SU-DHL-6 (cell line): ENCODE measurements at regions not wholly inside any gene's neighbourhood (a gene's known extent, or its start where the extent isn't known, plus 50 kb on each side); places are given as distances from the start of the nearest gene placed in this dataset.

Experiments used
- H2AFZ ChIP-seq: fragments of 200-600 bp; sonication (generic); 2 replicates; pipeline ENCODE4 v1.6.1; 2014; ENCODE audit warnings: low read depth, mild to moderate bottlenecking, moderate library complexity, mixed read lengths, antibody characterized with exemption, low read length; ENCODE audit not compliant: severe bottlenecking
- H3F3A ChIP-seq: fragments of 200-600 bp; shearing (Covaris generic); 2 replicates; pipeline ENCODE4 v1.6.0; 2016; ENCODE audit warnings: antibody characterized with exemption, mild to moderate bottlenecking; ENCODE audit not compliant: insufficient read depth
- H3K27ac ChIP-seq: fragments of 200-600 bp; sonication (generic); 2 replicates; pipeline ENCODE4 v1.5.1; 2016; ENCODE audit warnings: low read depth, mild to moderate bottlenecking, low read length, moderate library complexity, mixed read lengths
- H3K27me3 ChIP-seq: fragments of 200-600 bp; sonication (generic), shearing (Covaris generic); 2 replicates; pipeline ENCODE4 v1.6.0; 2014; ENCODE audit warnings: mild to moderate bottlenecking, low read length
- H3K36me3 ChIP-seq: fragments of 200-600 bp; sonication (generic); 2 replicates; pipeline ENCODE4 v1.6.1; 2014; ENCODE audit warnings: mild to moderate bottlenecking, low read length, mixed read lengths
- H3K4me2 ChIP-seq: fragments of 300-600, 200-600 bp; shearing (Covaris generic), sonication (generic); 2 replicates; pipeline ENCODE4 v1.6.0; 2014; ENCODE audit warnings: low read length, low read depth, mild to moderate bottlenecking; ENCODE audit not compliant: poor library complexity, severe bottlenecking
- H3K4me3 ChIP-seq: fragments of 200-600 bp; sonication (generic); 2 replicates; pipeline ENCODE4 v1.5.1; 2014; ENCODE audit warnings: antibody characterized with exemption, low read length, mild to moderate bottlenecking, mixed read lengths; ENCODE audit not compliant: insufficient read depth, poor library complexity, severe bottlenecking
- H3K79me2 ChIP-seq: fragments of 200-600 bp; sonication (generic); 2 replicates; pipeline ENCODE4 v1.6.1; 2014; ENCODE audit warnings: mild to moderate bottlenecking, low read length, moderate library complexity; ENCODE audit not compliant: insufficient read depth
- H3K9ac ChIP-seq: fragments of 200-600 bp; sonication (generic); 2 replicates; pipeline ENCODE4 v1.7.0; 2014; ENCODE audit warnings: mild to moderate bottlenecking, low read length
- H3K9me2 ChIP-seq: fragments of 200-600 bp; sonication (generic); replicated peaks from 2 replicates; pipeline ENCODE4 v1.6.1; 2014; ENCODE audit warnings: low read length; ENCODE audit not compliant: insufficient read depth
- H3K9me3 ChIP-seq: fragments of 200-600 bp; sonication (generic); 2 replicates; pipeline ENCODE4 v1.6.1; 2014; ENCODE audit warnings: low read length, mixed read lengths; ENCODE audit not compliant: insufficient read depth
- H4K20me1 ChIP-seq: fragments of 200-600 bp; sonication (generic); 2 replicates; pipeline ENCODE4 v1.6.1; 2014; ENCODE audit warnings: low read depth, mild to moderate bottlenecking, antibody characterized with exemption, low read length, moderate library complexity, mixed read lengths
- EZH2phosphoT487 ChIP-seq: fragments of 200-600 bp; sonication (generic), shearing (Covaris generic); conservative IDR thresholded peaks from 2 replicates; pipeline ENCODE4 v1.6.1; 2018; ENCODE audit warnings: mild to moderate bottlenecking, antibody characterized with exemption, low read length, moderate library complexity, mixed read lengths
- TF ChIP-seq, protein P1 (sequence below): fragments of 200-600 bp; sonication (generic); IDR thresholded peaks from one replicate; pipeline ENCODE4 v1.5.1; 2017; ENCODE audit warnings: antibody characterized with exemption, mild to moderate bottlenecking, low read length, moderate library complexity; ENCODE audit not compliant: insufficient read depth, poor library complexity, severe bottlenecking

DNA sequence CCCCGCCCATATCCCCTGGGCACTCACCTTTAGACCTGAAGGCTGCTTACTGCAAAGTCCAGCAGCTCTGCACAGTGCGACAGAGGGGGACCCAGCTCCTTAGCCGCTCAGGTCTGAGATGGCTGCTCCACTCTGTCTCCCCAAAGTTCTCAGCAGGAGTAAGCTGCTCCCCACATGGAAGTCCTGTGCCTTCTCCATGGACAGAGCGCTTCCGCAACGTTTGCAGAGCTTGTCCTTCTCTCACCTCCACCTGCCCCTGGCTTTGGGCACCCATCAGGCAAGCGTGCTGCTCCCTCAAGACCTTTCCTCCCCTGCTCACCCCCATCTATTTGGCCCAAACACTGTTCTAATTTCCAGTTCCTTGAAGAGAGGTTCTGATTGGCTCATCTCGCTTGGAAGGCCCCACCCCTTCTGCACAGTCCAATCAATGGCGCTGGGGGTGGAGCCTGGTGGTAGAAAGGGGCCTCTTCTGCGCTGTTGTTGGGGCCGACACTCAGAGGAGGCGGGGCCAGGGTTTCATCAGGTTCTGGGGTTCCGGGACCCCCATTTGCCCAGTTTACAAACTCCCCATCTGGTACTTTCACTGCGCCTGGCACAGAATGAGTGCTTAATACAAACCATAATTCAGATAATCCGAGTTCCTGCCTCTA, 137.2 kb downstream of the CYLD start:
- Histone ChIP-seq H3K27ac (no peak overlapping the region), H3K4me3 (no peak overlapping the region), H3K4me2 (no peak overlapping the region), H3K79me2 (no peaks in the 10 kb centered on the region), H3K36me3 (no peaks in the 10 kb centered on the region), H3K9me3 (no peaks in the 10 kb centered on the region), H4K20me1 (no peaks in the 10 kb centered on the region), H3F3A (no peaks in the 10 kb centered on the region), H3K9ac (no peak overlapping the region), H2AFZ (no peak overlapping the region), H3K27me3 (no peaks in the 10 kb centered on the region), H3K9me2 (no peaks in the 10 kb centered on the region)
- TF ChIP-seq, protein P1, sequence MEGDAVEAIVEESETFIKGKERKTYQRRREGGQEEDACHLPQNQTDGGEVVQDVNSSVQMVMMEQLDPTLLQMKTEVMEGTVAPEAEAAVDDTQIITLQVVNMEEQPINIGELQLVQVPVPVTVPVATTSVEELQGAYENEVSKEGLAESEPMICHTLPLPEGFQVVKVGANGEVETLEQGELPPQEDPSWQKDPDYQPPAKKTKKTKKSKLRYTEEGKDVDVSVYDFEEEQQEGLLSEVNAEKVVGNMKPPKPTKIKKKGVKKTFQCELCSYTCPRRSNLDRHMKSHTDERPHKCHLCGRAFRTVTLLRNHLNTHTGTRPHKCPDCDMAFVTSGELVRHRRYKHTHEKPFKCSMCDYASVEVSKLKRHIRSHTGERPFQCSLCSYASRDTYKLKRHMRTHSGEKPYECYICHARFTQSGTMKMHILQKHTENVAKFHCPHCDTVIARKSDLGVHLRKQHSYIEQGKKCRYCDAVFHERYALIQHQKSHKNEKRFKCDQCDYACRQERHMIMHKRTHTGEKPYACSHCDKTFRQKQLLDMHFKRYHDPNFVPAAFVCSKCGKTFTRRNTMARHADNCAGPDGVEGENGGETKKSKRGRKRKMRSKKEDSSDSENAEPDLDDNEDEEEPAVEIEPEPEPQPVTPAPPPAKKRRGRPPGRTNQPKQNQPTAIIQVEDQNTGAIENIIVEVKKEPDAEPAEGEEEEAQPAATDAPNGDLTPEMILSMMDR: no peak
- no peak for TF ChIP-seq EZH2phosphoT487

DNA sequence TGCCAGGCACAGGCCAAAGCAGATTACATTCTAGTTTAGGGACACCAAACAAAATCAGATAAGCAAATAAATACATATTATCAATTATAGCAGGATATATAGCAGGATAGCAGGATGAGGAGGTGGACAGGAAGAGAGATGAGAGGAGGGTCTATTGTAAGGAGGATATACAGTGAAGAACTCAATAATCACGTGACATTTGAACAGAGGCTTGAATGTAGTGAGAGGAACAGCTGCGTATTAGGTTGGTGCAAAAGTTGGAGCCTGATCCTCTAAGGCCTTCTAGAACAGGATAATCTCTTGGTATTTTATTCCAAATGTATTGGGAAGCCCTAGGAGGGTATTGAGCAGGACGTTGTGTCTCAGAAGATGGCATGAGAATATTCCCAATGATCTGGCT, 136.7 kb downstream of the CYLD start:
- TF ChIP-seq EZH2phosphoT487: no peak

DNA sequence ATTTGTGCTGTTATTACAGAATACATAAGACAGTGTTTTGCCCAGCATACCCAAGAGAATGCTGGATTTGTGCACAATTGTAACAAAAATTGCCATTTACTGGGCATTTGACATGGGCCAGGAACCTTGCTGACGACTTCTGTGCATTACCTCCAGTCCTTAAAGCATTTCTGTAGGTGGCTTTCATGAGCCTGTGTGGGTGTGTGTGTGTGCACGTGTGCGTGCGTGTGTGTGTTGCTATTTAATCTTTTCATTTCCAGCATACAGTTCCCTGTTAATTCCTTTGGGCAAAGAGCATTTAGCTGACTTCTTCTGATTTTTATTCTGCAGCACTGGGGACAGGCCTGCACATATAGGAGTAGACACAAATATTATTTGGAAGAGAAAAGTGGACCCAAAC, 134.4 kb downstream of the CYLD start:
- H2AFZ ChIP-seq: no peak overlapping the region
- H3K79me2 ChIP-seq: no peaks in the 10 kb centered on the region
- H3F3A ChIP-seq: no peaks in the 10 kb centered on the region
- no peaks in the 10 kb centered on the region for H3K27me3 ChIP-seq
- no peak overlapping the region for H3K4me2 ChIP-seq
- TF ChIP-seq, protein P1: no peak
- TF ChIP-seq EZH2phosphoT487: no peak
- H3K4me3 ChIP-seq: no peak overlapping the region
- no peak overlapping the region for H3K27ac ChIP-seq
- no peaks in the 10 kb centered on the region for H3K9me2 ChIP-seq
- H3K36me3 ChIP-seq: no peaks in the 10 kb centered on the region
- no peak overlapping the region for H3K9ac ChIP-seq
- H3K9me3 ChIP-seq: no peaks in the 10 kb centered on the region
- no peaks in the 10 kb centered on the region for H4K20me1 ChIP-seq

More for the DNA sequence above, 136.7 kb downstream of the CYLD start:
- Histone ChIP-seq H3K9me3 (no peaks in the 10 kb centered on the region), H2AFZ (no peak overlapping the region), H4K20me1 (no peaks in the 10 kb centered on the region), H3K36me3 (no peaks in the 10 kb centered on the region), H3K79me2 (no peaks in the 10 kb centered on the region), H3K27me3 (no peaks in the 10 kb centered on the region), H3K4me2 (no peak overlapping the region), H3K9ac (no peak overlapping the region), H3F3A (no peaks in the 10 kb centered on the region), H3K4me3 (no peak overlapping the region), H3K27ac (no peak overlapping the region), H3K9me2 (no peaks in the 10 kb centered on the region)

DNA sequence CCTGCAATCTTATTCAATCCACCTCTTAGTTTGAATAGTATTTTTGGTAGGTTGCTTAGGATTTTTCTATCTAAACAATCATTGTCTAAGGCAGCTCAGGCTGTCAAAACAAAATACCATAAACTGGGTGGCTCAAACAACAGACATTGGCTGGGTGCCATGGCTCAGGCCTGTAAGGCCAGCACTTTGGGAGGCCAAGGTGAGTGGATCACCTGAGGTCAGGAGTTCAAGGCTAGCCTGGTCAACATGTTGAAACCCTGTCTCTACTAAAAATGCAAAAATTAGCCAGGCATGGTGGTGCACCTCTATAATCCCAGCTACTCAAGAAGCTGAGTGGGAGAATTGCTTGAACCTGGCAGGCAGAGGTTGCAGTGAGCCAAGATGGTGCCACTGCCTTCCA, 126.7 kb downstream of the CYLD start:
- no peak for TF ChIP-seq EZH2phosphoT487
- TF ChIP-seq, protein P1: no peak

More for the DNA sequence above, 126.7 kb downstream of the CYLD start:
- Histone ChIP-seq H3K4me3 (no peak overlapping the region), H3K79me2 (no peaks in the 10 kb centered on the region), H3K27ac (no peak overlapping the region), H3F3A (no peaks in the 10 kb centered on the region), H2AFZ (no peak overlapping the region), H3K4me2 (no peak overlapping the region), H4K20me1 (no peaks in the 10 kb centered on the region), H3K36me3 (no peaks in the 10 kb centered on the region; the same call in 1 of the 2 replicates), H3K9ac (no peak overlapping the region), H3K9me3 (no peaks in the 10 kb centered on the region), H3K27me3 (no peaks in the 10 kb centered on the region), H3K9me2 (no peaks in the 10 kb centered on the region)
